Liver (tissue), 8 donors: ENCODE measurements at regions not wholly inside any gene's neighbourhood (a gene's known extent, or its start where the extent isn't known, plus 50 kb on each side); places are given as distances from the start of the nearest gene placed in this dataset.

Experiments used
- DNase-seq: peaks from one replicate; pipeline ENCODE4 v3.0.0-alpha.2; 2017; ENCODE audit warnings: low spot score
- H3K27ac ChIP-seq, 2 donors: one replicate each; pipeline ENCODE4 v1.7.0; 2013; ENCODE audit warnings: inconsistent platforms in 2 of 2, low read length in 2 of 2, control low read depth in 1 of 2, low read depth in 1 of 2, mild to moderate bottlenecking in 1 of 2
- H3K27me3 ChIP-seq, 4 donors: one replicate each; pipeline versions ENCODE4 v1.6.1 to v1.7.0; 2013; ENCODE audit warnings: low read length in 3 of 4, inconsistent platforms in 1 of 4, mild to moderate bottlenecking in 1 of 4, moderate library complexity in 1 of 4; ENCODE audit not compliant: control insufficient read depth in 4 of 4, insufficient read depth in 4 of 4
- H3K36me3 ChIP-seq, 4 donors: one replicate each; pipeline versions ENCODE4 v1.6.1 to v1.7.0; 2013; ENCODE audit warnings: low read length in 3 of 4, mild to moderate bottlenecking in 3 of 4, low read depth in 1 of 4, moderate library complexity in 1 of 4; ENCODE audit not compliant: control insufficient read depth in 4 of 4, insufficient read depth in 3 of 4
- H3K4me1 ChIP-seq, 4 donors: one replicate each; pipeline versions ENCODE4 v1.6.1 to v1.7.0; 2013; ENCODE audit warnings: low read length in 3 of 4, mild to moderate bottlenecking in 3 of 4, moderate library complexity in 1 of 4; ENCODE audit not compliant: control insufficient read depth in 4 of 4, insufficient read depth in 4 of 4
- H3K4me3 ChIP-seq, 3 donors: one replicate each; pipeline versions ENCODE4 v1.6.1 to v1.7.0; 2013; ENCODE audit warnings: low read length in 3 of 3, control low read depth in 1 of 3, low read depth in 1 of 3, mild to moderate bottlenecking in 1 of 3
- H3K9ac ChIP-seq, 2 donors: one replicate each; pipeline ENCODE4 v1.7.0; 2013; ENCODE audit warnings: low read length in 2 of 2, mild to moderate bottlenecking in 2 of 2, moderate library complexity in 2 of 2, control low read depth in 1 of 2, low read depth in 1 of 2
- H3K9me3 ChIP-seq, 4 donors: one replicate each; pipeline versions ENCODE4 v1.6.1 to v1.7.0; 2013; ENCODE audit warnings: low read length in 3 of 4; ENCODE audit not compliant: control insufficient read depth in 4 of 4
- EGR1 ChIP-seq, 2 donors: IDR thresholded peaks; 2 replicates each; pipeline ENCODE4 v1.6.1; 2016 to 2018; ENCODE audit warnings: antibody characterized with exemption in 2 of 2, low read depth in 2 of 2
- FOXA1 ChIP-seq: IDR thresholded peaks from 2 replicates; pipeline ENCODE4 v1.6.1; 2016; ENCODE audit warnings: antibody characterized with exemption
- FOXA2 ChIP-seq: IDR thresholded peaks from 2 replicates; pipeline ENCODE4 v1.6.1; 2016; ENCODE audit warnings: antibody characterized with exemption
- GABPA ChIP-seq, 2 donors: IDR thresholded peaks in 1 of 2; conservative IDR thresholded peaks in 1 of 2; 2 replicates each; pipeline ENCODE4 v1.6.1; 2016; ENCODE audit warnings: antibody characterized with exemption in 2 of 2, mild to moderate bottlenecking in 1 of 2, moderate library complexity in 1 of 2
- HNF4A ChIP-seq, 2 donors: conservative IDR thresholded peaks; 2 replicates each; pipeline ENCODE4 v1.6.1; 2016; ENCODE audit warnings: antibody characterized with exemption in 2 of 2, mild to moderate bottlenecking in 2 of 2
- HNF4G ChIP-seq: IDR thresholded peaks from 2 replicates; pipeline ENCODE4 v1.6.1; 2016; ENCODE audit warnings: antibody characterized with exemption
- JUND ChIP-seq, 2 donors: IDR thresholded peaks; 2 replicates each; pipeline ENCODE4 v1.6.1; 2016; ENCODE audit warnings: antibody characterized with exemption in 2 of 2
- NR2F2 ChIP-seq: IDR thresholded peaks from 2 replicates; pipeline ENCODE4 v1.6.1; 2016; ENCODE audit warnings: antibody characterized with exemption
- RAD21 ChIP-seq, 2 donors: IDR thresholded peaks; 2 replicates each; pipeline ENCODE4 v1.6.1; 2016; ENCODE audit warnings: antibody characterized with exemption in 2 of 2, mild to moderate bottlenecking in 2 of 2
- RXRA ChIP-seq, 2 donors: IDR thresholded peaks; 2 replicates each; pipeline ENCODE4 v1.6.1; 2017 to 2018; ENCODE audit warnings: antibody characterized with exemption in 2 of 2, mild to moderate bottlenecking in 1 of 2
- SP1 ChIP-seq: IDR thresholded peaks from 2 replicates; pipeline ENCODE4 v1.6.1; 2018; ENCODE audit warnings: antibody characterized with exemption, mild to moderate bottlenecking
- TAF1 ChIP-seq: conservative IDR thresholded peaks from 2 replicates; pipeline ENCODE4 v1.6.1; 2016; ENCODE audit warnings: antibody characterized with exemption, mild to moderate bottlenecking
- YY1 ChIP-seq: IDR thresholded peaks from 2 replicates; pipeline ENCODE4 v1.6.1; 2016; ENCODE audit warnings: antibody characterized with exemption, mild to moderate bottlenecking
- WGBS: extraction: QIAGEN DNeasy Blood & Tissue Kit; methylation state at CpG from one replicate; pipeline ENCODE4 v1.1.7; 2013; 5-methylcytosine and 5-hydroxymethylcytosine counted together
- TF ChIP-seq, protein P1 (sequence below): IDR thresholded peaks from 2 replicates; pipeline ENCODE4 v1.6.1; 2016; ENCODE audit warnings: antibody characterized with exemption
- TF ChIP-seq, protein P2 (sequence below): IDR thresholded peaks from 2 replicates; pipeline ENCODE4 v1.6.1; 2016; ENCODE audit warnings: antibody characterized with exemption
- TF ChIP-seq, protein P3 (sequence below): fragments of 150-350 bp; IDR thresholded peaks from 2 replicates; pipeline ENCODE4 v1.5.1; 2017; ENCODE audit warnings: improper control_type of control experiment, low read depth, low read length; ENCODE audit not compliant: missing input control
- TF ChIP-seq, protein P4 (sequence below): IDR thresholded peaks from 2 replicates; pipeline ENCODE4 v1.6.1; 2016; ENCODE audit warnings: antibody characterized with exemption
- TF ChIP-seq, protein P5 (sequence below): IDR thresholded peaks from 2 replicates; pipeline ENCODE4 v1.6.1; 2016; ENCODE audit warnings: antibody characterized with exemption, mild to moderate bottlenecking
- donor health status: healthy.
- donor health status: healthy.
- donor health status: healthy.
- donor health status: healthy.
- donor health status: healthy.

DNA sequence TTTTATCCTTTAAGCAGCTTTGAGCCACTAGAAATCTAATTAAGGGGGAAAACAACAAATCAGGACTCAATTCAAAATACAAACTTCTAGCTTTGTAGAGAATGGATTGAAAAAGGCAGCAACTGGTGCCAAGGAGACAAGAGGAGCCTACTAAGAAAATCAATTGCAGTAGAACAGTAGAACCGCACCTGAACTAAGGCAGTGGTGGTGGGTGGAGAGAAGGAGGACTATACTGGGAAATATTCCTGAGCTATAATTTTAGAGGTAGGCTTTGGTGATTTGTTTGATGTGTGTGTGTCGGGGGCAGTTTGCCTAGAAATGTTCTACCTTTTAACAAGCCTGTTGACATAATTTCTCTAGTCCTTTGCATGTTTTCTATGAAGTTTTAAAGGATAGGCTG lies 270.9 kb upstream of the SYT10 start:
- no peak for DNase-seq

DNA sequence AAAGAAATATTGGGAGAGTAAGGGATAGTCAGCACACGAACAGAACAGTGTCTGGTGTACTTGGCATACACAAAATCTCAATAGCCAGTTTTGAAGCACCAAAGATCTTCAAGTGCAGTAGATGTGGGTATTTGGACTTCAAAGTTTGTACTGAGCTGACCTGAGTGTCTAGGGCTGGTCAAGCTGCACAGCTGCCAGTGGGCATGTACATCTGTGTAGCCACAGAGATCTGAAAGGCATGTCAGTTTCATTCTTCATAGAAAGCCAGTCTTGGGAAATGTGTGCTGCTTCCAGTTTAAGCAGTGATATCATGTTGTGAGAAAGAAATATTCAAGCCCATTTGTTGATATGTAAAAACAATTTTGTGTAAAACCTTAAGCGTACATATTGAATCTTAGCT lies 279.0 kb upstream of the SYT10 start:
- Histone ChIP-seq H3K4me3 (no peak overlapping the region), H3K9me3 (no peaks in the 10 kb centered on the region), H3K4me1 (no peaks in the 10 kb centered on the region), H3K9ac (no peak overlapping the region), H3K27ac (no peak overlapping the region), H3K27me3 (peaks cover 0 to 4% (median 0%) of the 10 kb centered on the region in 4 donors), H3K36me3 (no peaks in the 10 kb centered on the region)
- no peak for DNase-seq
- TF ChIP-seq RAD21 (IDR thresholded peaks at IDR 0.05) (no peak), EGR1 (IDR thresholded peaks at IDR 0.05; ENCODE audit: low read depth in 2 of 2) (no peak), JUND (IDR thresholded peaks at IDR 0.05) (no peak), TAF1 (no peak), NR2F2 (no peak), RXRA (IDR thresholded peaks at IDR 0.05) (no peak), FOXA1 (no peak), FOXA2 (no peak), GABPA (IDR thresholded peaks at IDR 0.05 in 1 of 2, conservative IDR thresholded peaks at IDR 0.05 in 1 of 2) (no peak), HNF4A (conservative IDR thresholded peaks at IDR 0.05) (no peak), SP1 (no peak), YY1 (no peak), HNF4G (no peak)
- TF ChIP-seq, protein P1, sequence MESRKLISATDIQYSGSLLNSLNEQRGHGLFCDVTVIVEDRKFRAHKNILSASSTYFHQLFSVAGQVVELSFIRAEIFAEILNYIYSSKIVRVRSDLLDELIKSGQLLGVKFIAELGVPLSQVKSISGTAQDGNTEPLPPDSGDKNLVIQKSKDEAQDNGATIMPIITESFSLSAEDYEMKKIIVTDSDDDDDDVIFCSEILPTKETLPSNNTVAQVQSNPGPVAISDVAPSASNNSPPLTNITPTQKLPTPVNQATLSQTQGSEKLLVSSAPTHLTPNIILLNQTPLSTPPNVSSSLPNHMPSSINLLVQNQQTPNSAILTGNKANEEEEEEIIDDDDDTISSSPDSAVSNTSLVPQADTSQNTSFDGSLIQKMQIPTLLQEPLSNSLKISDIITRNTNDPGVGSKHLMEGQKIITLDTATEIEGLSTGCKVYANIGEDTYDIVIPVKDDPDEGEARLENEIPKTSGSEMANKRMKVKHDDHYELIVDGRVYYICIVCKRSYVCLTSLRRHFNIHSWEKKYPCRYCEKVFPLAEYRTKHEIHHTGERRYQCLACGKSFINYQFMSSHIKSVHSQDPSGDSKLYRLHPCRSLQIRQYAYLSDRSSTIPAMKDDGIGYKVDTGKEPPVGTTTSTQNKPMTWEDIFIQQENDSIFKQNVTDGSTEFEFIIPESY, result no peak
- TF ChIP-seq, protein P2, sequence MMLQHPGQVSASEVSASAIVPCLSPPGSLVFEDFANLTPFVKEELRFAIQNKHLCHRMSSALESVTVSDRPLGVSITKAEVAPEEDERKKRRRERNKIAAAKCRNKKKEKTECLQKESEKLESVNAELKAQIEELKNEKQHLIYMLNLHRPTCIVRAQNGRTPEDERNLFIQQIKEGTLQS, result no peak
- TF ChIP-seq, protein P3, sequence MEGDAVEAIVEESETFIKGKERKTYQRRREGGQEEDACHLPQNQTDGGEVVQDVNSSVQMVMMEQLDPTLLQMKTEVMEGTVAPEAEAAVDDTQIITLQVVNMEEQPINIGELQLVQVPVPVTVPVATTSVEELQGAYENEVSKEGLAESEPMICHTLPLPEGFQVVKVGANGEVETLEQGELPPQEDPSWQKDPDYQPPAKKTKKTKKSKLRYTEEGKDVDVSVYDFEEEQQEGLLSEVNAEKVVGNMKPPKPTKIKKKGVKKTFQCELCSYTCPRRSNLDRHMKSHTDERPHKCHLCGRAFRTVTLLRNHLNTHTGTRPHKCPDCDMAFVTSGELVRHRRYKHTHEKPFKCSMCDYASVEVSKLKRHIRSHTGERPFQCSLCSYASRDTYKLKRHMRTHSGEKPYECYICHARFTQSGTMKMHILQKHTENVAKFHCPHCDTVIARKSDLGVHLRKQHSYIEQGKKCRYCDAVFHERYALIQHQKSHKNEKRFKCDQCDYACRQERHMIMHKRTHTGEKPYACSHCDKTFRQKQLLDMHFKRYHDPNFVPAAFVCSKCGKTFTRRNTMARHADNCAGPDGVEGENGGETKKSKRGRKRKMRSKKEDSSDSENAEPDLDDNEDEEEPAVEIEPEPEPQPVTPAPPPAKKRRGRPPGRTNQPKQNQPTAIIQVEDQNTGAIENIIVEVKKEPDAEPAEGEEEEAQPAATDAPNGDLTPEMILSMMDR, result no peak
- TF ChIP-seq, protein P4, sequence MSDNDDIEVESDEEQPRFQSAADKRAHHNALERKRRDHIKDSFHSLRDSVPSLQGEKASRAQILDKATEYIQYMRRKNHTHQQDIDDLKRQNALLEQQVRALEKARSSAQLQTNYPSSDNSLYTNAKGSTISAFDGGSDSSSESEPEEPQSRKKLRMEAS, result no peak
- TF ChIP-seq, protein P5, sequence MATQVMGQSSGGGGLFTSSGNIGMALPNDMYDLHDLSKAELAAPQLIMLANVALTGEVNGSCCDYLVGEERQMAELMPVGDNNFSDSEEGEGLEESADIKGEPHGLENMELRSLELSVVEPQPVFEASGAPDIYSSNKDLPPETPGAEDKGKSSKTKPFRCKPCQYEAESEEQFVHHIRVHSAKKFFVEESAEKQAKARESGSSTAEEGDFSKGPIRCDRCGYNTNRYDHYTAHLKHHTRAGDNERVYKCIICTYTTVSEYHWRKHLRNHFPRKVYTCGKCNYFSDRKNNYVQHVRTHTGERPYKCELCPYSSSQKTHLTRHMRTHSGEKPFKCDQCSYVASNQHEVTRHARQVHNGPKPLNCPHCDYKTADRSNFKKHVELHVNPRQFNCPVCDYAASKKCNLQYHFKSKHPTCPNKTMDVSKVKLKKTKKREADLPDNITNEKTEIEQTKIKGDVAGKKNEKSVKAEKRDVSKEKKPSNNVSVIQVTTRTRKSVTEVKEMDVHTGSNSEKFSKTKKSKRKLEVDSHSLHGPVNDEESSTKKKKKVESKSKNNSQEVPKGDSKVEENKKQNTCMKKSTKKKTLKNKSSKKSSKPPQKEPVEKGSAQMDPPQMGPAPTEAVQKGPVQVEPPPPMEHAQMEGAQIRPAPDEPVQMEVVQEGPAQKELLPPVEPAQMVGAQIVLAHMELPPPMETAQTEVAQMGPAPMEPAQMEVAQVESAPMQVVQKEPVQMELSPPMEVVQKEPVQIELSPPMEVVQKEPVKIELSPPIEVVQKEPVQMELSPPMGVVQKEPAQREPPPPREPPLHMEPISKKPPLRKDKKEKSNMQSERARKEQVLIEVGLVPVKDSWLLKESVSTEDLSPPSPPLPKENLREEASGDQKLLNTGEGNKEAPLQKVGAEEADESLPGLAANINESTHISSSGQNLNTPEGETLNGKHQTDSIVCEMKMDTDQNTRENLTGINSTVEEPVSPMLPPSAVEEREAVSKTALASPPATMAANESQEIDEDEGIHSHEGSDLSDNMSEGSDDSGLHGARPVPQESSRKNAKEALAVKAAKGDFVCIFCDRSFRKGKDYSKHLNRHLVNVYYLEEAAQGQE, result no peak
- 76% methylated on average over 2 of the region's 2 CpGs for WGBS

More for the DNA sequence above, 270.9 kb upstream of the SYT10 start:
- H3K27ac ChIP-seq, result no peak overlapping the region
- no peaks in the 10 kb centered on the region for H3K4me1 ChIP-seq
- H3K27me3 ChIP-seq, result peaks cover 0 to 4% (median 0%) of the 10 kb centered on the region in 4 donors
- H3K9me3 ChIP-seq, result no peaks in the 10 kb centered on the region
- H3K36me3 ChIP-seq, result no peaks in the 10 kb centered on the region
- no peak overlapping the region for H3K4me3 ChIP-seq
- TF ChIP-seq HNF4A (conservative IDR thresholded peaks at IDR 0.05) (no peak), RXRA (IDR thresholded peaks at IDR 0.05) (no peak)
- H3K9ac ChIP-seq, result no peak overlapping the region
- 62% methylated on average over 2 of the region's 2 CpGs for WGBS
